Parathyroid adenoma (tissue), 2 donors: ENCODE measurements at regions not wholly inside any gene's neighbourhood (a gene's known extent, or its start where the extent isn't known, plus 50 kb on each side); places are given as distances from the start of the nearest gene placed in this dataset.

Source experiments
- H2AFZ ChIP-seq: fragments of 300-600 bp; sonication (generic); one replicate; pipeline ENCODE4 v1.7.0; 2017; ENCODE audit warnings: antibody characterized with exemption, mild to moderate bottlenecking
- H3K27ac ChIP-seq: fragments of 300-600 bp; sonication (generic); one replicate; pipeline ENCODE4 v1.7.0; 2017
- H3K27me3 ChIP-seq: fragments of 300-600 bp; sonication (generic); one replicate; pipeline ENCODE4 v1.7.0; 2017; ENCODE audit warnings: low read length; ENCODE audit not compliant: control insufficient read depth, insufficient read depth
- H3K36me3 ChIP-seq: fragments of 300-600 bp; sonication (generic); one replicate; pipeline ENCODE4 v1.7.0; 2017; ENCODE audit warnings: low read length; ENCODE audit not compliant: control insufficient read depth, insufficient read depth
- H3K4me1 ChIP-seq: fragments of 300-600 bp; sonication (generic); one replicate; pipeline ENCODE4 v1.7.0; 2017; ENCODE audit warnings: control low read depth
- H3K4me2 ChIP-seq: fragments of 300-600 bp; sonication (generic); one replicate; pipeline ENCODE4 v1.7.0; 2017; ENCODE audit warnings: low read length
- H3K4me3 ChIP-seq: fragments of 300-600 bp; sonication (generic); one replicate; pipeline ENCODE4 v1.7.0; 2017; ENCODE audit warnings: low read depth, low read length
- H3K79me2 ChIP-seq: fragments of 300-600 bp; sonication (generic); one replicate; pipeline ENCODE4 v1.7.0; 2017; ENCODE audit warnings: control low read depth
- H3K9ac ChIP-seq: fragments of 300-600 bp; sonication (generic); one replicate; pipeline ENCODE4 v1.7.0; 2017; ENCODE audit warnings: mild to moderate bottlenecking
- H3K9me3 ChIP-seq: fragments of 300-600 bp; sonication (generic); one replicate; pipeline ENCODE4 v1.7.0; 2017; ENCODE audit warnings: low read length; ENCODE audit not compliant: control insufficient read depth
- CTCF ChIP-seq: fragments of 300-600 bp; sonication (generic); IDR thresholded peaks from one replicate; pipeline ENCODE4 v1.7.0; 2017; ENCODE audit warnings: antibody characterized with exemption, mild to moderate bottlenecking
- donor health status: primary hyperparathyroidism.

- H3K79me2 ChIP-seq, result no peaks in the 10 kb centered on the region
- no peak overlapping the region for H3K27ac ChIP-seq
- no peak for TF ChIP-seq CTCF
- H3K4me3 ChIP-seq, result no peak overlapping the region
- no peak overlapping the region for H3K4me2 ChIP-seq
- no peaks in the 10 kb centered on the region for H3K4me1 ChIP-seq
- no peak overlapping the region for H2AFZ ChIP-seq
- no peaks in the 10 kb centered on the region for H3K36me3 ChIP-seq
- no peak overlapping the region for H3K9ac ChIP-seq
- no peaks in the 10 kb centered on the region for H3K27me3 ChIP-seq
- H3K9me3 ChIP-seq, result no peaks in the 10 kb centered on the region
These were observed 550.5 kb upstream of the DIPK2B start for GRCh38 chrX:45751156-45751555.

- Histone ChIP-seq H3K9me3 (no peaks in the 10 kb centered on the region), H3K4me3 (no peak overlapping the region), H3K27me3 (no peaks in the 10 kb centered on the region), H3K27ac (no peak overlapping the region), H3K79me2 (no peaks in the 10 kb centered on the region), H2AFZ (no peak overlapping the region), H3K4me1 (no peaks in the 10 kb centered on the region), H3K4me2 (no peak overlapping the region), H3K9ac (no peak overlapping the region), H3K36me3 (no peaks in the 10 kb centered on the region)
- TF ChIP-seq CTCF, result no peak
These were observed 550.0 kb upstream of the DIPK2B start for GRCh38 chrX:45750639-45751038.

GRCh38 chrX:45749375-45749774 is 548.7 kb upstream of the DIPK2B start:
- Histone ChIP-seq H3K4me2 (no peak overlapping the region), H3K27ac (no peak overlapping the region), H3K27me3 (no peaks in the 10 kb centered on the region), H2AFZ (no peak overlapping the region), H3K36me3 (no peaks in the 10 kb centered on the region), H3K4me3 (no peak overlapping the region), H3K4me1 (no peaks in the 10 kb centered on the region), H3K79me2 (no peaks in the 10 kb centered on the region), H3K9me3 (no peaks in the 10 kb centered on the region), H3K9ac (no peak overlapping the region)
- TF ChIP-seq CTCF, result peak; percentile 5

GRCh38 chrX:45748369-45748774 is 547.7 kb upstream of the DIPK2B start:
- Histone ChIP-seq H3K9me3 (no peaks in the 10 kb centered on the region), H3K79me2 (no peaks in the 10 kb centered on the region), H3K9ac (no peak overlapping the region), H3K36me3 (no peaks in the 10 kb centered on the region), H2AFZ (no peak overlapping the region), H3K4me1 (no peaks in the 10 kb centered on the region), H3K27me3 (no peaks in the 10 kb centered on the region), H3K27ac (no peak overlapping the region), H3K4me3 (no peak overlapping the region), H3K4me2 (no peak overlapping the region)
- TF ChIP-seq CTCF, result no peak

GRCh38 chrX:45747905-45748304 is 547.2 kb upstream of the DIPK2B start:
- H3K27me3 ChIP-seq, result no peaks in the 10 kb centered on the region
- H3K9me3 ChIP-seq, result no peaks in the 10 kb centered on the region
- no peaks in the 10 kb centered on the region for H3K79me2 ChIP-seq
- TF ChIP-seq CTCF, result no peak
- H2AFZ ChIP-seq, result no peak overlapping the region
- H3K9ac ChIP-seq, result no peak overlapping the region
- H3K4me3 ChIP-seq, result no peak overlapping the region
- H3K4me2 ChIP-seq, result no peak overlapping the region
- H3K36me3 ChIP-seq, result no peaks in the 10 kb centered on the region
- no peaks in the 10 kb centered on the region for H3K4me1 ChIP-seq
- H3K27ac ChIP-seq, result no peak overlapping the region
